HepG2 (cell line): ENCODE measurements at regions not wholly inside any gene's neighbourhood (a gene's known extent, or its start where the extent isn't known, plus 50 kb on each side); places are given as distances from the start of the nearest gene placed in this dataset.

Experiments used
- ATAC-seq: fragments of 200-7000 bp; cut with Tn5 transposase; 3 replicates; pipeline ENCODE4 v1.9.1; 2020; ENCODE audit warnings: mild to moderate bottlenecking, moderate library complexity
- BruUV-seq: library from RNA; stranded (reverse); fragments of 400-500 nt; replicated peaks from 2 replicates; lab custom pipeline; 2021; lab: Mats Ljungman, UMichigan
- CTCF ChIA-PET: fragments of 300-600 bp; formaldehyde crosslinking; extraction: SDS; loops from one replicate; lab custom pipeline; 2021; ENCODE audit warnings: low total read pairs, inconsistent platforms, low intra/inter-chr PET ratio; lab: Yijun Ruan, JAX
- POLR2A ChIA-PET: fragments of 350-600 bp; sonication (Branson Sonifier 250); formaldehyde crosslinking; loops from one replicate; lab custom pipeline; 2020; ENCODE audit warnings: antibody characterized with exemption, inconsistent platforms; lab: Yijun Ruan, JAX
- DNase-seq: peaks from one replicate; pipeline ENCODE4 v3.0.0-alpha.2; 2015; ENCODE audit warnings: low spot score
- FAIRE-seq: peaks from 3 replicates; lab custom pipeline; 2011; peaks lifted over from hg19 to GRCh38; lab: Jason Lieb, UNC
- H2AFZ ChIP-seq: one replicate; pipeline ENCODE4 v1.6.1; 2011; ENCODE audit warnings: low read length, inconsistent platforms
- H3K27ac ChIP-seq: fragments of 300-600 bp; 3 replicates; pipeline ENCODE4 v1.8.0; 2011; ENCODE audit warnings: mixed run types, mild to moderate bottlenecking, mixed read lengths, low read length, inconsistent platforms; ENCODE audit not compliant: insufficient read depth; ENCODE audit errors: extremely low read length
- H3K27me3 ChIP-seq, 2 experiments: fragments of 200-600 bp in 1 of 2; 2 replicates in 1 of 2; 3 replicates in 1 of 2; pipeline versions ENCODE4 v1.6.0 to v1.8.0; 2011; ENCODE audit warnings: low read length in 2 of 2, mild to moderate bottlenecking in 2 of 2, moderate library complexity in 2 of 2, inconsistent platforms in 1 of 2; ENCODE audit not compliant: insufficient read depth in 2 of 2, control insufficient read depth in 1 of 2
- H3K36me3 ChIP-seq, 2 experiments: fragments of 200-600 bp in 1 of 2; replicated peaks in 1 of 2; 2 replicates in 1 of 2; 3 replicates in 1 of 2; pipeline versions ENCODE4 v1.5.1 to v1.8.0; 2011; ENCODE audit warnings: low read length in 2 of 2, inconsistent platforms in 1 of 2; ENCODE audit not compliant: insufficient read depth in 2 of 2, control insufficient read depth in 1 of 2
- H3K4me1 ChIP-seq: 2 replicates; pipeline ENCODE4 v1.5.1; 2012; ENCODE audit warnings: low read length, inconsistent platforms; ENCODE audit not compliant: insufficient read depth
- H3K4me2 ChIP-seq: 2 replicates; pipeline ENCODE4 v1.6.0; 2011; ENCODE audit warnings: low read depth, low read length, inconsistent platforms
- H3K4me3 ChIP-seq, 3 experiments: fragments of 200-600 bp in 1 of 3; sonication (generic), shearing (Covaris generic) in 1 of 3; replicated peaks in 1 of 3; 2 replicates each; pipeline ENCODE4 v1.5.1; 2011 to 2016; ENCODE audit warnings: low read length in 3 of 3, inconsistent platforms in 2 of 3, low read depth in 2 of 3, mild to moderate bottlenecking in 2 of 3, control low read depth in 1 of 3, mixed read lengths in 1 of 3; ENCODE audit not compliant: insufficient read depth in 1 of 3
- H3K79me2 ChIP-seq: one replicate; pipeline ENCODE4 v1.6.1; 2011; ENCODE audit warnings: low read length, inconsistent platforms; ENCODE audit not compliant: insufficient read depth
- H3K9ac ChIP-seq: 2 replicates; pipeline ENCODE4 v1.6.0; 2011; ENCODE audit warnings: mild to moderate bottlenecking, low read depth, low read length, inconsistent platforms; ENCODE audit not compliant: insufficient read depth
- H3K9me3 ChIP-seq: 2 replicates; pipeline ENCODE4 v1.5.1; 2012; ENCODE audit warnings: mild to moderate bottlenecking, low read length
- H4K20me1 ChIP-seq: 2 replicates; pipeline ENCODE4 v1.6.0; 2011; ENCODE audit warnings: inconsistent platforms, mild to moderate bottlenecking, low read length, moderate library complexity; ENCODE audit not compliant: insufficient read depth
- EED ChIP-seq: sonication (generic); formaldehyde crosslinking; IDR thresholded peaks from 2 replicates; pipeline ENCODE4 v1.5.0; 2020; ENCODE audit warnings: mild to moderate bottlenecking, missing genetic modification reagents
- KDM5A ChIP-seq: fragments of 200-600 bp; sonication (generic); IDR thresholded peaks from 2 replicates; pipeline ENCODE4 v1.7.0; 2018; ENCODE audit warnings: antibody characterized with exemption, mild to moderate bottlenecking, low read length, borderline replicate concordance
- MTA1 ChIP-seq: sonication (generic); formaldehyde crosslinking; IDR thresholded peaks from 2 replicates; pipeline ENCODE4 v1.4.0; 2020; ENCODE audit warnings: missing genetic modification reagents, mild to moderate bottlenecking, borderline replicate concordance
- ZNF468 ChIP-seq: sonication (generic); formaldehyde crosslinking; IDR thresholded peaks from 2 replicates; pipeline ENCODE4 v1.8.0; 2022; ENCODE audit warnings: mild to moderate bottlenecking, moderate library complexity, missing genetic modification reagents
- ZNF609 ChIP-seq: sonication (generic); formaldehyde crosslinking; IDR thresholded peaks from 2 replicates; pipeline ENCODE4 v1.4.0; 2020; ENCODE audit warnings: mild to moderate bottlenecking, missing genetic modification reagents, borderline replicate concordance
- WGBS: methylation state at CpG from one replicate; pipeline ENCODE4 v1.1.6; 2017; ENCODE audit warnings: low lambda C conversion rate; 5-methylcytosine and 5-hydroxymethylcytosine counted together
- in situ Hi-C: cut with HindIII; loops from 2 replicates; pipeline ENCODE4 v1.10.0; 2017; ENCODE audit warnings: low pct_unique_long_range_greater_than_20kb; ENCODE audit not compliant: extremely low pct_ligation_motif_present
- intact Hi-C: fragments of 100-400 bp; cut with micrococcal nuclease; formaldehyde crosslinking; loops from one replicate; pipeline ENCODE4 v1.10.0; 2022; ENCODE audit not compliant: unreplicated experiment

DNA sequence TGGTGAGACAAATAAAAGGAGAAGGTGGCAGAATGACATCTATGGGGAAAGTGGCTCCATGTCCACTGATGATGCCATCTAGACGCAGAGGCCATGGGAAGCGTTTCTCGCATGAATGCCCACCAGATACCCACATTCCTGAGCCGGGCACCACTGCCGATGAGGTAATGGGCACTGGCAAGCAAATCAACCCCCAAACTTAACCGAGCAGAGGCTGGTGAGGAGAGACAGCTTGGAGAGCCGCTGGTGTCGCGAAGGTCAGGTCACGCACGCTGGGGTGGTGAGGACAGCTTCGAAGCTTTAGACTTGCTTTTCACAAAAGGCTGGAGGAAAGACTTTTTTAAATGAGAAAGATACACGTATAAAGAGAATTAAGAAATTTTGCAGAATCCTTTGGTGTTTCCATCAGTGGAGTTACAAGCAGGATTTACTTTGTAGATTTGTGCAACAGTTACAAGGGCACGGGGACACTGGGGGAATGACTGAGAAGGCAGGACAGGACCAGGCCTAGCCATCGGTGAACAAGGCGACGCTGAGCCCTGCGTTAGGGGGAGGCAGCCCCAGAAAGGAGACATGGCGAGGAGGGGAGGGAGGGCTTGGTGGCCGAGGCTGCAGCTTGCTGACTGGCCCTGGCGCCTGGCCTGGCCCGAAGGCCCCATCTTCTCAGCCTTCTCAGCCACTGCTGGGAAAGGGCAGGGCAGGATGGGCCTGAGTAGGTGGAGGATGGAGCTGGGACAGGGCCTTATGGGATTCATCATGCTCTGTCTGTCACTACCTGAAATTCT lies 83.9 kb upstream of the HDAC4 start (continued):
- TF ChIP-seq ZNF609 (CRISPR knock-in tag) = no peak

DNA sequence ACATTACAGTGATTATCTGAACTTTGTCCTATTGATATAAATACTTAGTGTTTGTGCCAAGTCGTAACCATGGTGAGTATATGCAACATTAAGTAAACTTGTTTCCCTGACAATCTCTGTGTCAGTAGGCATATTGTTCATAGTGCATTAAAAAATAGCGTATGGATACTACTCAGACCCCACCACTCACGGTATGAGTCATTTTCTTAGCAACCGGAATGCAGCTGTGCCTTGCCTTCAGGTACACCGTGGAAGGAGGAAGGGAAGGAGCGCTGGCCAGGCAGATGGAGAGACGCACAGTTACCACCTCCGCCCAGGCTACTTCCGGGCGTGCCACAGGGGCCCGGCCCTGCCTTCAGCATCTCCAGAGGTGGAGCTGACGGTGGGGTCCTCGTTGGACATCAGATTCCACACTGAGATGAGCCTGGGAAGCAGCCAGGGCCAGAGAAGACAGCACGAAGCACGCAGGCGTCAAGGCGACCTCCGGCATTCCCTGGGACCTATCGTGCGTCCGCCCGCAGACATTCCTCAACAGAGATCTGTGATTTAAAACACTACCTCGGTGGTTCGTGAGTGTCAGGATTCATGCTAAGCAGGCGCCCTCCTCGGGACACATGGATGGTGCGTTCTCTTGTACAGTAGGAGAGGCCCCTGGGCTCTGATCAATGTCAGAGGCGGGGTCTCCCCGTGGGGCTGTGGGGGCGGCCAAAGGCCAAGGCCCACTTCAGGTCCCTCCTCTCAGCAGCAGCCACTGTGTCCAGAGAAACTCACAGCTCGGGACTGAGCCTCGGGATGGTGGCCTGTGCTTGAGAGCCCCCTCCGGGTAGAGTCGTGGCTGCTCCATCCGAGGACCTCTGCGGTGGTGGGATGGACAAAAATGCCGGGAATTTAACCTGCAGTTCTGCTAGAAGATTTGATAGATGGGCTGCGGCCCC lies 82.2 kb upstream of the HDAC4 start:
- FAIRE-seq = no peak
- in situ Hi-C loops = no loop called here
- peak; percentile 28 for ATAC-seq

More for the DNA sequence above, 82.2 kb upstream of the HDAC4 start:
- POLR2A ChIA-PET = no interaction called here
- no peak overlapping the region for H2AFZ ChIP-seq
- no TSS peak for BruUV-seq
- no peak for DNase-seq
- CTCF ChIA-PET = no interaction called here
- 36% methylated on average over 29 of the region's 38 CpGs for WGBS
- no peak overlapping the region for H3K4me3 ChIP-seq
- H3K79me2 ChIP-seq = no peaks in the 10 kb centered on the region
- H3K27ac ChIP-seq = no peak overlapping the region
- no peak overlapping the region for H3K4me2 ChIP-seq
- H3K27me3 ChIP-seq = peaks cover 5 to 60% of the 10 kb centered on the region in 2 experiments; a peak in 4 of 5 replicates
- H3K36me3 ChIP-seq = no peaks in the 10 kb centered on the region
- no peaks in the 10 kb centered on the region for H3K4me1 ChIP-seq
- no peaks in the 10 kb centered on the region for H4K20me1 ChIP-seq
- intact Hi-C loops = no loop called here
- no peak for TF ChIP-seq KDM5A
- 0 out of 2 replicates have a peak, but pooled peaks have one; percentile 39 for TF ChIP-seq MTA1 (CRISPR knock-in tag)
- TF ChIP-seq EED = 0 out of 2 replicates have a peak, but pooled peaks have one; percentile 36
- no peak for TF ChIP-seq ZNF468 (CRISPR knock-in tag)
- no peak overlapping the region for H3K9ac ChIP-seq
- H3K9me3 ChIP-seq = no peaks in the 10 kb centered on the region
